GM19438 (cell line): ENCODE measurements at regions not wholly inside any gene's neighbourhood (a gene's known extent, or its start where the extent isn't known, plus 50 kb on each side); places are given as distances from the start of the nearest gene placed in this dataset.

Experiments used
- ATAC-seq: cut with Tn5 transposase; IDR thresholded peaks from one replicate; pipeline ENCODE4 v1.9.1; 2021; ENCODE audit warnings: low read depth; ENCODE audit not compliant: unreplicated experiment

GRCh38 chr11:116077092-116077491, 572.9 kb upstream of the CADM1 start:
- no peak for ATAC-seq

GRCh38 chr11:116073854-116074837, 569.9 kb upstream of the CADM1 start:
- peak; percentile 84 for ATAC-seq

GRCh38 chr11:116072601-116073410, 568.6 kb upstream of the CADM1 start:
- no peak for ATAC-seq

GRCh38 chr11:116072133-116072532, 567.9 kb upstream of the CADM1 start:
- no peak for ATAC-seq

GRCh38 chr11:116071241-116071640, 567.0 kb upstream of the CADM1 start:
- no peak for ATAC-seq

GRCh38 chr11:116070520-116070919, 566.3 kb upstream of the CADM1 start:
- ATAC-seq, result no peak

GRCh38 chr11:116066777-116067176, 562.6 kb upstream of the CADM1 start:
- ATAC-seq, result no peak

- no peak for ATAC-seq
Measured at GRCh38 chr11:116065986-116066385, 561.8 kb upstream of the CADM1 start.

GRCh38 chr11:116065191-116065895, 561.1 kb upstream of the CADM1 start:
- no peak for ATAC-seq

- no peak for ATAC-seq
Measured at GRCh38 chr11:116062490-116063171, 558.4 kb upstream of the CADM1 start.

- no peak for ATAC-seq
Measured at GRCh38 chr11:116062129-116062489, 557.9 kb upstream of the CADM1 start.

GRCh38 chr11:116061322-116061721, 557.1 kb upstream of the CADM1 start:
- no peak for ATAC-seq

GRCh38 chr11:116059919-116060318, 555.7 kb upstream of the CADM1 start:
- ATAC-seq, result no peak

GRCh38 chr11:116057000-116057399, 552.8 kb upstream of the CADM1 start:
- ATAC-seq, result no peak

- ATAC-seq, result no peak
Measured at GRCh38 chr11:116055064-116055463, 550.8 kb upstream of the CADM1 start.

- ATAC-seq, result no peak
Measured at GRCh38 chr11:116053548-116053919, 549.3 kb upstream of the CADM1 start.

- ATAC-seq, result no peak
Measured at GRCh38 chr11:116052603-116053547, 548.7 kb upstream of the CADM1 start.

GRCh38 chr11:116051494-116051893, 547.3 kb upstream of the CADM1 start:
- no peak for ATAC-seq

GRCh38 chr11:116049383-116049782, 545.2 kb upstream of the CADM1 start:
- no peak for ATAC-seq
